NT2/D1 (cell line): ENCODE measurements at regions not wholly inside any gene's neighbourhood (a gene's known extent, or its start where the extent isn't known, plus 50 kb on each side); places are given as distances from the start of the nearest gene placed in this dataset.

Source experiments
- SUZ12 ChIP-seq: IDR thresholded peaks from 2 replicates; pipeline ENCODE4 v1.6.1; 2011; ENCODE audit not compliant: insufficient read length, insufficient read depth; ENCODE audit errors: extremely low read depth
- YY1 ChIP-seq: IDR thresholded peaks from 2 replicates; pipeline ENCODE4 v1.6.1; 2011; ENCODE audit not compliant: insufficient read length, insufficient read depth
- ZNF274 ChIP-seq: IDR thresholded peaks from 2 replicates; pipeline ENCODE4 v1.6.1; 2011; ENCODE audit warnings: mild to moderate bottlenecking, low read depth, low read length

GRCh38 chr5:135234242-135234641, 164.8 kb downstream of the MACROH2A1 start:
- no peak for TF ChIP-seq YY1
- TF ChIP-seq SUZ12, result no peak
- no peak for TF ChIP-seq ZNF274
